GM19238 (cell line): ENCODE measurements at regions not wholly inside any gene's neighbourhood (a gene's known extent, or its start where the extent isn't known, plus 50 kb on each side); places are given as distances from the start of the nearest gene placed in this dataset.
"Not testable (repeated sequence)": the region's sequence is repeated elsewhere in the genome, so short reads cannot be mapped to it uniquely, and the experiment has no call there.

Source experiments
- DNase-seq: peaks from one replicate; pipeline ENCODE4 v3.0.0; 2011; ENCODE audit warnings: low spot score; ENCODE audit not compliant: insufficient read length

GRCh38 chr2:88996588-88996987 lies 305.1 kb downstream of the RPIA start:
- not testable (repeated sequence) for DNase-seq

- no peak for DNase-seq
These were observed 307.9 kb downstream of the RPIA start for GRCh38 chr2:88999365-88999764.

GRCh38 chr2:89000235-89000634 lies 308.8 kb downstream of the RPIA start:
- DNase-seq, result no peak

GRCh38 chr2:89004238-89004637 lies 312.8 kb downstream of the RPIA start:
- not testable (repeated sequence) for DNase-seq

- DNase-seq, result not testable (repeated sequence)
These were observed 329.1 kb downstream of the RPIA start for GRCh38 chr2:89020566-89020965.

- DNase-seq, result not testable (repeated sequence)
These were observed 334.8 kb downstream of the RPIA start for GRCh38 chr2:89026296-89026695.

- DNase-seq, result not testable (repeated sequence)
These were observed 335.6 kb downstream of the RPIA start for GRCh38 chr2:89027115-89027514.

- DNase-seq, result not testable (repeated sequence)
These were observed 336.1 kb downstream of the RPIA start for GRCh38 chr2:89027536-89027935.

GRCh38 chr2:89029257-89029656 lies 337.8 kb downstream of the RPIA start:
- not testable (repeated sequence) for DNase-seq

- not testable (repeated sequence) for DNase-seq
These were observed 356.9 kb downstream of the RPIA start for GRCh38 chr2:89048138-89049066.

- not testable (repeated sequence) for DNase-seq
These were observed 367.1 kb downstream of the RPIA start for GRCh38 chr2:89058616-89059015.

- not testable (repeated sequence) for DNase-seq
These were observed 369.7 kb downstream of the RPIA start for GRCh38 chr2:89061174-89061573.

- DNase-seq, result not testable (repeated sequence)
These were observed 385.3 kb downstream of the RPIA start for GRCh38 chr2:89076771-89077170.

- DNase-seq, result not testable (repeated sequence)
These were observed 401.4 kb downstream of the RPIA start for GRCh38 chr2:89092911-89093310.

GRCh38 chr2:89095060-89095459 lies 403.6 kb downstream of the RPIA start:
- DNase-seq, result not testable (repeated sequence)

GRCh38 chr2:89102587-89102986 lies 411.1 kb downstream of the RPIA start:
- DNase-seq, result not testable (repeated sequence)

GRCh38 chr2:89106369-89107019 lies 415.0 kb downstream of the RPIA start:
- DNase-seq, result not testable (repeated sequence)

GRCh38 chr2:89112434-89112833 lies 421.0 kb downstream of the RPIA start:
- not testable (repeated sequence) for DNase-seq

GRCh38 chr2:89113286-89113685 lies 421.8 kb downstream of the RPIA start:
- DNase-seq, result not testable (repeated sequence)

- DNase-seq, result not testable (repeated sequence)
These were observed 438.0 kb downstream of the RPIA start for GRCh38 chr2:89129440-89129839.

GRCh38 chr2:89130665-89131308 lies 439.3 kb downstream of the RPIA start:
- DNase-seq, result not testable (repeated sequence)

- not testable (repeated sequence) for DNase-seq
These were observed 451.5 kb downstream of the RPIA start for GRCh38 chr2:89142959-89143358.
